Transverse colon (tissue), 4 donors: ENCODE measurements at regions not wholly inside any gene's neighbourhood (a gene's known extent, or its start where the extent isn't known, plus 50 kb on each side); places are given as distances from the start of the nearest gene placed in this dataset.

ENCODE experiments used
- CTCF ChIP-seq, 5 experiments: fragments of 200-600 bp in 3 of 5; fragments of 450-650 bp in 2 of 5; sonication (generic) in 3 of 5; IDR thresholded peaks; 1 replicate in 2 of 5; 2 replicates in 3 of 5; pipeline ENCODE4 v1.5.1; 2016 to 2017; ENCODE audit warnings: antibody characterized with exemption in 5 of 5, inconsistent platforms in 3 of 5, mild to moderate bottlenecking in 2 of 5, moderate library complexity in 1 of 5
- EP300 ChIP-seq: sonication (generic); formaldehyde crosslinking; IDR thresholded peaks from one replicate; pipeline ENCODE4 v1.6.1; 2017; ENCODE audit warnings: antibody characterized with exemption, low read depth
- POLR2A ChIP-seq: fragments of 450-650 bp; IDR thresholded peaks from one replicate; pipeline ENCODE4 v1.6.1; 2016; ENCODE audit warnings: antibody characterized with exemption, mild to moderate bottlenecking, moderate library complexity
- POLR2AphosphoS5 ChIP-seq, 3 donors: sonication (generic); formaldehyde crosslinking; IDR thresholded peaks; one replicate each; pipeline ENCODE4 v1.6.1; 2016; ENCODE audit warnings: antibody characterized with exemption in 3 of 3

- TF ChIP-seq POLR2A (no peak), CTCF (IDR thresholded peaks at IDR 0.05) (no peak), EP300 (no peak), POLR2AphosphoS5 (IDR thresholded peaks at IDR 0.05) (no peak)
Measured at GRCh38 chr6:45803071-45803470, 212.6 kb downstream of the CLIC5 start.
